A673 (cell line): ENCODE measurements at regions not wholly inside any gene's neighbourhood (a gene's known extent, or its start where the extent isn't known, plus 50 kb on each side); places are given as distances from the start of the nearest gene placed in this dataset.

ENCODE experiments used
- CTCF ChIP-seq: fragments of 300-800, 200-600 bp; sonication (generic); conservative IDR thresholded peaks from 2 replicates; pipeline ENCODE4 v1.5.1; 2017; ENCODE audit warnings: low read depth, mild to moderate bottlenecking, antibody characterized with exemption, low read length, moderate library complexity, mixed read lengths
- EZH2 ChIP-seq: fragments of 200-600 bp; sonication (generic); IDR thresholded peaks from 2 replicates; pipeline ENCODE4 v1.6.1; 2017; ENCODE audit warnings: borderline replicate concordance, low read depth, mild to moderate bottlenecking, mixed read lengths, antibody characterized with exemption, low read length; ENCODE audit not compliant: poor library complexity, severe bottlenecking

- TF ChIP-seq CTCF (no peak), EZH2 (no peak)
Observed at GRCh38 chr3:143210141-143210540, 90.6 kb downstream of the CHST2 start.
